NCI-H1930 (cell line): ENCODE measurements at regions not wholly inside any gene's neighbourhood (a gene's known extent, or its start where the extent isn't known, plus 50 kb on each side); places are given as distances from the start of the nearest gene placed in this dataset.

Experiments used
- DNase-seq, 2 experiments: peaks; one replicate each; lab custom pipeline; 2025; lab: John Stamatoyannopoulos, UW

GRCh38 chr2:60097298-60097697, 456.2 kb downstream of the BCL11A start:
- no peak for DNase-seq

GRCh38 chr2:60096556-60096955, 456.9 kb downstream of the BCL11A start:
- no peak for DNase-seq

- DNase-seq, result no peak
These were observed 457.6 kb downstream of the BCL11A start for GRCh38 chr2:60095903-60096302.

GRCh38 chr2:60095202-60095815, 458.1 kb downstream of the BCL11A start:
- DNase-seq, result no peak

GRCh38 chr2:60094450-60094929, 459.0 kb downstream of the BCL11A start:
- no peak for DNase-seq

- no peak for DNase-seq
These were observed 460.7 kb downstream of the BCL11A start for GRCh38 chr2:60092781-60093180.

GRCh38 chr2:60091894-60092293, 461.6 kb downstream of the BCL11A start:
- no peak for DNase-seq

- no peak for DNase-seq
These were observed 462.2 kb downstream of the BCL11A start for GRCh38 chr2:60091266-60091665.

- DNase-seq, result no peak
These were observed 473.9 kb downstream of the BCL11A start for GRCh38 chr2:60079562-60079961.

- DNase-seq, result no peak
These were observed 478.4 kb downstream of the BCL11A start for GRCh38 chr2:60075048-60075447.

- DNase-seq, result no peak
These were observed 480.3 kb downstream of the BCL11A start for GRCh38 chr2:60073201-60073600.

- DNase-seq, result no peak
These were observed 480.8 kb downstream of the BCL11A start for GRCh38 chr2:60072609-60073008.

- DNase-seq, result no peak
These were observed 482.0 kb downstream of the BCL11A start for GRCh38 chr2:60071490-60071831.

GRCh38 chr2:60070736-60071489, 482.5 kb downstream of the BCL11A start:
- DNase-seq, result no peak

GRCh38 chr2:60070196-60070595, 483.3 kb downstream of the BCL11A start:
- no peak for DNase-seq

- DNase-seq, result no peak
These were observed 484.7 kb downstream of the BCL11A start for GRCh38 chr2:60068755-60069154.

- DNase-seq, result no peak
These were observed 486.4 kb downstream of the BCL11A start for GRCh38 chr2:60067006-60067405.

- DNase-seq, result no peak
These were observed 487.2 kb downstream of the BCL11A start for GRCh38 chr2:60066096-60066839.

GRCh38 chr2:60064687-60065389, 488.6 kb downstream of the BCL11A start:
- DNase-seq, result no peak

- DNase-seq, result no peak
These were observed 494.7 kb downstream of the BCL11A start for GRCh38 chr2:60058781-60059180.

- DNase-seq, result no peak
These were observed 498.7 kb downstream of the BCL11A start for GRCh38 chr2:60054571-60055340.

- no peak for DNase-seq
These were observed 499.7 kb downstream of the BCL11A start for GRCh38 chr2:60053791-60054190.
